PC-3 (cell line): ENCODE measurements at regions not wholly inside any gene's neighbourhood (a gene's known extent, or its start where the extent isn't known, plus 50 kb on each side); places are given as distances from the start of the nearest gene placed in this dataset.

ENCODE experiments used
- ATAC-seq: fragments of 200-7000 bp; cut with Tn5 transposase; 2 replicates; pipeline ENCODE4 v1.9.1; 2020; ENCODE audit warnings: mild to moderate bottlenecking, moderate library complexity
- BruUV-seq: library from RNA; stranded (reverse); fragments of 400-500 nt; replicated peaks from 2 replicates; lab custom pipeline; 2021; lab: Mats Ljungman, UMichigan
- CTCF ChIA-PET: fragments of 300-600 bp; sonication (Branson Sonifier 250); formaldehyde crosslinking; loops from one replicate; lab custom pipeline; 2022; ENCODE audit warnings: antibody characterized with exemption; lab: Charles Lee
- POLR2A ChIA-PET: fragments of 300-600 bp; sonication (Branson Sonifier 250); formaldehyde crosslinking; loops from one replicate; lab custom pipeline; 2022; ENCODE audit warnings: antibody characterized with exemption; ENCODE audit not compliant: unreplicated experiment; lab: Charles Lee
- DNase-seq: peaks from one replicate; pipeline ENCODE4 v3.0.0-alpha.2; 2015
- H2AFZ ChIP-seq: fragments of 300-600 bp; sonication (generic); 2 replicates; pipeline ENCODE4 v1.6.0; 2016; ENCODE audit warnings: antibody characterized with exemption, low read length
- H3F3A ChIP-seq: fragments of 300-600 bp; sonication (generic); one replicate; pipeline ENCODE4 v1.6.0; 2017; ENCODE audit warnings: antibody characterized with exemption, low read length, control low read depth, mild to moderate bottlenecking; ENCODE audit not compliant: unreplicated experiment
- H3K27ac ChIP-seq: fragments of 300-600 bp; sonication (generic); 2 replicates; pipeline ENCODE4 v1.5.1; 2016; ENCODE audit warnings: mild to moderate bottlenecking, low read length
- H3K27me3 ChIP-seq: fragments of 300-600 bp; sonication (generic); 2 replicates; pipeline ENCODE4 v1.6.1; 2016; ENCODE audit warnings: low read length, mixed read lengths
- H3K36me3 ChIP-seq: fragments of 300-600 bp; sonication (generic); 2 replicates; pipeline ENCODE4 v1.6.1; 2016; ENCODE audit warnings: low read depth, mixed run types, low read length, mixed read lengths
- H3K4me1 ChIP-seq: fragments of 300-600 bp; sonication (generic); 2 replicates; pipeline ENCODE4 v1.5.1; 2016; ENCODE audit warnings: low read length; ENCODE audit not compliant: insufficient read depth
- H3K4me2 ChIP-seq: fragments of 300-600 bp; sonication (generic); 2 replicates; pipeline ENCODE4 v1.6.0; 2016; ENCODE audit warnings: low read length
- H3K4me3 ChIP-seq: fragments of 300-600 bp; sonication (generic); 2 replicates; pipeline ENCODE4 v1.5.1; 2016; ENCODE audit warnings: mild to moderate bottlenecking, low read length, mixed read lengths
- H3K79me2 ChIP-seq: fragments of 300-600 bp; sonication (generic); 2 replicates; pipeline ENCODE4 v1.6.1; 2017; ENCODE audit warnings: low read length, mixed read lengths
- H3K9ac ChIP-seq: fragments of 300-600 bp; sonication (generic); 2 replicates; pipeline ENCODE4 v1.6.0; 2016; ENCODE audit warnings: mild to moderate bottlenecking, low read length
- H3K9me2 ChIP-seq: fragments of 300-600 bp; sonication (generic); replicated peaks from 2 replicates; pipeline ENCODE4 v1.6.1; 2016; ENCODE audit warnings: mixed run types, low read length, mixed read lengths
- H3K9me3 ChIP-seq: fragments of 300-600 bp; sonication (generic); 2 replicates; pipeline ENCODE4 v1.6.1; 2016; ENCODE audit warnings: low read length, mixed read lengths
- H4K20me1 ChIP-seq: fragments of 300-600 bp; sonication (generic); 2 replicates; pipeline ENCODE4 v1.6.1; 2016; ENCODE audit warnings: low read length, mixed read lengths
- CTCF ChIP-seq: fragments of 300-600 bp; sonication (generic); conservative IDR thresholded peaks from 2 replicates; pipeline ENCODE4 v1.5.1; 2017; ENCODE audit warnings: antibody characterized with exemption, low read depth, mild to moderate bottlenecking, low read length
- EZH2 ChIP-seq: fragments of 300-600 bp; sonication (generic); IDR thresholded peaks from one replicate; pipeline ENCODE4 v1.6.1; 2017; ENCODE audit warnings: antibody characterized with exemption, mild to moderate bottlenecking, low read length; ENCODE audit not compliant: unreplicated experiment
- EZH2phosphoT487 ChIP-seq: fragments of 300-600 bp; sonication (generic); IDR thresholded peaks from 2 replicates; pipeline ENCODE4 v1.6.1; 2018; ENCODE audit warnings: mild to moderate bottlenecking, antibody characterized with exemption, low read length, borderline replicate concordance
- intact Hi-C: fragments of 100-400 bp; cut with micrococcal nuclease; formaldehyde crosslinking; loops from 2 replicates; pipeline ENCODE4 v1.9.0; 2023

GRCh38 chr3:188080091-188080490 lies 73.9 kb upstream of the LPP start:
- no peak for TF ChIP-seq EZH2
- TF ChIP-seq EZH2phosphoT487 = no peak
- TF ChIP-seq CTCF = no peak
- POLR2A ChIA-PET = no interaction called here
- intact Hi-C loops = no loop called here

GRCh38 chr3:188082031-188082430 lies 71.9 kb upstream of the LPP start:
- H3K79me2 ChIP-seq = no peaks in the 10 kb centered on the region
- H3K4me3 ChIP-seq = no peak overlapping the region
- no peaks in the 10 kb centered on the region for H3K27me3 ChIP-seq
- TF ChIP-seq CTCF (no peak), EZH2 (no peak), EZH2phosphoT487 (no peak)
- H3K27ac ChIP-seq = no peak overlapping the region
- CTCF ChIA-PET = no interaction called here
- no peak overlapping the region for H3K4me2 ChIP-seq
- POLR2A ChIA-PET = interaction anchor here (0.6 kb wide), 1 partner anchor 81 kb away, joined by 4 read pairs; no protein-coding TSS in a partner anchor
- H3K36me3 ChIP-seq = no peaks in the 10 kb centered on the region
- H3K9ac ChIP-seq = no peak overlapping the region
- BruUV-seq = no TSS peak
- no peak overlapping the region for H2AFZ ChIP-seq
- intact Hi-C loops = no loop called here
- no peaks in the 10 kb centered on the region for H3K9me3 ChIP-seq
- ATAC-seq (no peak), DNase-seq (no peak)
- H4K20me1 ChIP-seq = no peaks in the 10 kb centered on the region
- H3F3A ChIP-seq = no peaks in the 10 kb centered on the region
- H3K4me1 ChIP-seq = no peaks in the 10 kb centered on the region
- no peaks in the 10 kb centered on the region for H3K9me2 ChIP-seq

More at GRCh38 chr3:188080091-188080490, 73.9 kb upstream of the LPP start:
- H3K4me3 ChIP-seq = no peak overlapping the region
- H4K20me1 ChIP-seq = no peaks in the 10 kb centered on the region
- no TSS peak for BruUV-seq
- H3K27ac ChIP-seq = no peak overlapping the region
- no peaks in the 10 kb centered on the region for H3K36me3 ChIP-seq
- H3K27me3 ChIP-seq = no peaks in the 10 kb centered on the region
- no peak overlapping the region for H2AFZ ChIP-seq
- H3F3A ChIP-seq = no peaks in the 10 kb centered on the region
- DNase-seq = no peak
- H3K9ac ChIP-seq = no peak overlapping the region
- no peak overlapping the region for H3K4me2 ChIP-seq
- CTCF ChIA-PET = no interaction called here
- no peaks in the 10 kb centered on the region for H3K4me1 ChIP-seq
- no peak for ATAC-seq
- no peaks in the 10 kb centered on the region for H3K9me3 ChIP-seq
- no peaks in the 10 kb centered on the region for H3K79me2 ChIP-seq
- H3K9me2 ChIP-seq = no peaks in the 10 kb centered on the region

GRCh38 chr3:188082450-188082849 lies 71.5 kb upstream of the LPP start:
- no peak for ATAC-seq
- no peaks in the 10 kb centered on the region for H4K20me1 ChIP-seq
- TF ChIP-seq CTCF (no peak), EZH2 (no peak), EZH2phosphoT487 (no peak)
- H3K36me3 ChIP-seq = no peaks in the 10 kb centered on the region
- no peaks in the 10 kb centered on the region for H3K9me2 ChIP-seq
- H3F3A ChIP-seq = no peaks in the 10 kb centered on the region
- H2AFZ ChIP-seq = no peak overlapping the region
- no peaks in the 10 kb centered on the region for H3K27me3 ChIP-seq
- no peaks in the 10 kb centered on the region for H3K4me1 ChIP-seq
- DNase-seq = no peak
- no peak overlapping the region for H3K4me2 ChIP-seq
- H3K79me2 ChIP-seq = no peaks in the 10 kb centered on the region
- no peaks in the 10 kb centered on the region for H3K9me3 ChIP-seq
- ChIA-PET CTCF (no interaction called here), POLR2A (interaction anchor here (0.6 kb wide), 1 partner anchor 81 kb away, joined by 4 read pairs; no protein-coding TSS in a partner anchor)
- no TSS peak for BruUV-seq
- intact Hi-C loops = no loop called here
- no peak overlapping the region for H3K9ac ChIP-seq
- H3K4me3 ChIP-seq = no peak overlapping the region
- no peak overlapping the region for H3K27ac ChIP-seq
